ENCODE measurements at regions not wholly inside any gene's neighbourhood (a gene's known extent, or its start where the extent isn't known, plus 50 kb on each side); places are given as distances from the start of the nearest gene placed in this dataset.
"Not testable (repeated sequence)": the region's sequence is repeated elsewhere in the genome, so short reads cannot be mapped to it uniquely, and the experiment has no call there.

DNA sequence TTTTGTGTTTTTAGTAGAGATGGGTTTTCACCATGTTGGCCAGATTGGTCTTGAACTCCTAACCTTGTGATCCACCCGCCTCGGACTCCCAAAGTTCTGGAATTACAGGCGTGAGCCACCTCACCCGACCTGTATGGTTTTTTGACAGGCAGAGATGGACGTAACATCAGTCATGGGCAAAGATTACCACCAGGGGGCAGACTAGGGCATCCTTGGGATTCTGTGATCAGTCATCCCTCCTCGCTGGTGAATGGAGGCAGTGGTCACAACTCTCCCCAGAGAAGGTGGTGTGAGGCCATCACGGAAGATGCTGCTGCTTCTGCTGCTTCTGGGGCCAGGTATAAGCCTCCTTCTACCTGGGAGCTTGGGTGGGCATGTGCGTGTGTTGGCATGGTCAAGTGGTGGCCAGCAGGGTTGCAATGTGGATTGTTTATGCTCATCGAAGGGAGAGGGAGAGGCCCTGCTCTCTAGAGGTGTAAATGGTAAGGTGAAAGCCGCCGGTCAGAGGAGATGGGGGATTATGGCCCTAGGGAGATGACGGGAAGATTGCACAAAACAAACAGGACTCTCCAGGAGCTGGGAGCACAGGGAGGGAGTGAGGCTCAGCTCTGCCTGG lies 122.7 kb upstream of the PRSS1 start:
- H3K4me3 ChIP-seq: no peak overlapping the region
- H3K36me3 ChIP-seq: no peaks in the 10 kb centered on the region
- H3K27me3 ChIP-seq (replicated peaks): peaks cover 6% of the 10 kb centered on the region
- H3K27ac ChIP-seq: no peak overlapping the region
- peak; percentile 16 to 71 for DNase-seq (ENCODE audit: low read depth in 1 of 2, low spot score in 2 of 2)
- H3K4me1 ChIP-seq (replicated peaks): no peaks in the 10 kb centered on the region
- H3K9me3 ChIP-seq (replicated peaks): no peaks in the 10 kb centered on the region

DNA sequence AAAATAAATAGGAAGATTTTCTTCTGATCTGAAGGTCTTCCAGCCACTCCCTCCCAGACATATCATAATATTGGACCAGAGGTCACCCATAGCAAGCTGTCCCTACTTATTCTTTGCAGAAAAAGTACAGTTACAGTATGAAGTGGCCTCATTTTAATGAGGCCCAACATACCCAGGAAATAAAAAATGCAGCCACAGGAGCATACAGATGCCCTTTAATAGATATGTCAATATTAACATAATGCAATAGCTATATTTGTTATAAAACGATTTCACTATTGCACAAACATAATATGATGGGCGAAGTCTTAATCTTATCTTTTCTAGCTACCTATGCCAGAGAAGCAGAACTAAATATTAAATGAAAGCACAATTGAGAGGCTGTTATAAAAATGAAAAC lies 124.1 kb upstream of the PRSS1 start:
- H3K4me3 ChIP-seq; DNase-seq (ENCODE audit: low read depth in 1 of 2, low spot score in 2 of 2); H3K27ac ChIP-seq; H3K4me1 ChIP-seq (replicated peaks); H3K9me3 ChIP-seq (replicated peaks); H3K36me3 ChIP-seq; H3K27me3 ChIP-seq (replicated peaks): not testable (repeated sequence)

DNA sequence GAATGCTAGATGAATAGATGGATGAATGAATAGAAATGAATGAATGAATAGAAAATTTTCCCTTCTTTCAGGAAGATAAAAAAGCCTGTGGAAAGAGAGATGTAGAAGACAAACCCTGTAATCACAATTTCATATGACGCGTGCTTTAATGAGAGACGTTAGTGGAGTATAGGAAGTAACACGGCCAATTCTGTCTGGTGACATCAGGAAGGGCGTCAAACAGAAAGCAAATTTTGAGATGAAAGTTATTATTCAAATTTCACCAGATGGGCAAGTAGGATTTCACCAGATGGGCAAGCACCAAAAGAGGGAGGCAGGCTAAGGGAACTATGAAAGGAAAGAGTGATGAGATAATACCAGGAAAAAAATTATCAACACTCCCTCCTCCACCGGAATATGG lies 128.9 kb upstream of the PRSS1 start:
- Histone ChIP-seq H3K9me3 (replicated peaks) (no peaks in the 10 kb centered on the region), H3K27ac (no peak overlapping the region)

DNA sequence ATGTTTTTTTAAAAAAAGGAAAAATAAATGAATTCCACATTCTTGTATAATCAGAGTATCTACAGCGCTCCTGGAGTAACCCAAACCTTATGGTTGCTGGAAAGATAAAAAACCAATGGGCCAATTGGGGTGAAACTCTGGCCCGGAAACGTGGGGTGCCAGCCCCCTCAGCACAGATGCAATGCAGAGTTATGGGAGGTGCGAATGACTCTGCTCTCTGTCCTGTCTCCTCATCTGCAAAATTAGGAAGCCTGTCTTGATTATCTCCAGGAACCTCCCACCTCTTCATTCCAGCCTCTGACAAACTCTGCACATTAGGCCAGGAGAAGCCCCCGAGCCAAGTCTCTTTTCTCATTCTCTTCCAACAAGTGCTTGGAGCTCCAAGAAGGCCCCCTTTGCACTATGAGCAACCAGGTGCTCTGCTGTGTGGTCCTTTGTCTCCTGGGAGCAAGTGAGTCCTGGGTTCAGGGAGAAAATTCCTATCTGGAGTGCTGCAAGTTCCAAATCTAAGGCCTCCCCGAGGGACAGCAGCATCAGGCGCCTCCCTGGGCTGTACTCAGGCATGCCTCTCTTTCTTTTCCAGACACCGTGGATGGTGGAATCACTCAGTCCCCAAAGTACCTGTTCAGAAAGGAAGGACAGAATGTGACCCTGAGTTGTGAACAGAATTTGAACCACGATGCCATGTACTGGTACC lies 130.5 kb upstream of the PRSS1 start:
- DNase-seq (ENCODE audit: low read depth in 1 of 2, low spot score in 2 of 2): no peak
- H3K27me3 ChIP-seq (replicated peaks): peaks cover 36% of the 10 kb centered on the region
- no peaks in the 10 kb centered on the region for H3K4me1 ChIP-seq (replicated peaks)
- H3K9me3 ChIP-seq (replicated peaks): no peaks in the 10 kb centered on the region; the same call in 1 of the 2 replicates
- no peak overlapping the region for H3K4me3 ChIP-seq
- H3K36me3 ChIP-seq: no peaks in the 10 kb centered on the region
- H3K27ac ChIP-seq: no peak overlapping the region

More for the DNA sequence above, 128.9 kb upstream of the PRSS1 start:
- no peak for DNase-seq (ENCODE audit: low read depth in 1 of 2, low spot score in 2 of 2)
- Histone ChIP-seq H3K4me1 (replicated peaks) (no peaks in the 10 kb centered on the region), H3K36me3 (no peaks in the 10 kb centered on the region), H3K4me3 (no peak overlapping the region), H3K27me3 (replicated peaks) (peaks cover 29% of the 10 kb centered on the region)

DNA sequence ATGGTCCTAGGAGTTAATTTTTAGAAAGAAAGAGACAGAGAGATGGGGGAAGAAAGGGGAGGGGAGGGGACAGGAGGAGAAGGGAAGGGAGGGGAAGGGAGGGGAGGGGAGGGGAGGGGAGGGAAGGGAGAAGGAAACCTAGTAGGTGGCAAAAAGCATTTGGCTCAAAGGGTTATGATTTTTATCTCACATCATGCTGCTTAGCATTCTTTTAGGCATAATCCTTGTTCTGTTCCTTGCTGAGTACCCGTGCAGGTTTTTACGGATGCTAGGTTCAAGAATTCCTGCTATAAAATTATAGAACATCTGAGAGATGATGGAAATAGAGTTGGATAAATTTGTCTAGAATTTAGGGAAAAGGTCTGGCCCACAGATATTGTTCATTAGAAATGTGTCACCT lies 132.4 kb upstream of the PRSS1 start:
- no peak overlapping the region for H3K27ac ChIP-seq
- DNase-seq (ENCODE audit: low read depth in 1 of 2, low spot score in 2 of 2): no peak
- no peaks in the 10 kb centered on the region for H3K36me3 ChIP-seq
- H3K9me3 ChIP-seq (replicated peaks): no peaks in the 10 kb centered on the region; the same call in 1 of the 2 replicates
- no peak overlapping the region for H3K4me3 ChIP-seq
- no peaks in the 10 kb centered on the region for H3K4me1 ChIP-seq (replicated peaks)
- peaks cover 36% of the 10 kb centered on the region for H3K27me3 ChIP-seq (replicated peaks)

DNA sequence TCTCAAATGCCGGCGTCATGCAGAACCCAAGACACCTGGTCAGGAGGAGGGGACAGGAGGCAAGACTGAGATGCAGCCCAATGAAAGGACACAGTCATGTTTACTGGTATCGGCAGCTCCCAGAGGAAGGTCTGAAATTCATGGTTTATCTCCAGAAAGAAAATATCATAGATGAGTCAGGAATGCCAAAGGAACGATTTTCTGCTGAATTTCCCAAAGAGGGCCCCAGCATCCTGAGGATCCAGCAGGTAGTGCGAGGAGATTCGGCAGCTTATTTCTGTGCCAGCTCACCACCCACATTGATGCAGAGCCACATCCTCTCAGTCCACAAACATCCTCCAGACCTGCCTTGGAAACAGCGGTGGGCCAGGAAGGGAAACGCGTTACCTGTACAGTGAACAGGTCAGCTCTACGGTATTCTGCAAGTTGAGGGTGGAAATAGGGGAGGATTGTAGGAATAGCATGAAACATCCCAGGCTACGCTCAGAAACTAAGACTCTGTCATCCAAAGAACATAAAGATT lies 133.1 kb upstream of the PRSS1 start:
- Histone ChIP-seq H3K4me3 (no peak overlapping the region), H3K9me3 (replicated peaks) (no peaks in the 10 kb centered on the region; the same call in 1 of the 2 replicates), H3K27me3 (replicated peaks) (peaks cover 36% of the 10 kb centered on the region), H3K27ac (no peak overlapping the region), H3K36me3 (no peaks in the 10 kb centered on the region), H3K4me1 (replicated peaks) (no peaks in the 10 kb centered on the region)
- no peak for DNase-seq (ENCODE audit: low read depth in 1 of 2, low spot score in 2 of 2)

DNA sequence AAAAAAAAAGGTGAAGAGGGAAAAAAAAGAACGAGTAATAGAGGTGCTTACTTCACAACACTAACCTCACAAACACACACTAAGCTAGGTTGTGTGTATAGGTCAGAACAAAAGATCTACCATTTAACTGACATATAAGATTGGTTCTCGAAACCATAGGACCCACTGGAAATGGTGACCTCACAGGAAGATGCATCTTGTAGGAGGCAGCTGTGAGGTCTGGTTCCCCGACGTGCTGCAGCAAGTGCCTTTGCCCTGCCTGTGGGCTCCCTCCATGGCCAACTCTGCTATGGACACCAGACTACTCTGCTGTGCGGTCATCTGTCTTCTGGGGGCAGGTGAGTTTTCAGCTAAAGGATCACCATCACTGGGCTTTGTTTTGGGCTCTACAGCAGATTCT lies 133.8 kb upstream of the PRSS1 start:
- no peaks in the 10 kb centered on the region; the same call in 1 of the 2 replicates for H3K9me3 ChIP-seq (replicated peaks)
- no peak overlapping the region for H3K27ac ChIP-seq
- H3K4me1 ChIP-seq (replicated peaks): no peaks in the 10 kb centered on the region
- no peak overlapping the region for H3K4me3 ChIP-seq
- H3K27me3 ChIP-seq (replicated peaks): peaks cover 30% of the 10 kb centered on the region
- H3K36me3 ChIP-seq: no peaks in the 10 kb centered on the region
- no peak for DNase-seq (ENCODE audit: low read depth in 1 of 2, low spot score in 2 of 2)

DNA sequence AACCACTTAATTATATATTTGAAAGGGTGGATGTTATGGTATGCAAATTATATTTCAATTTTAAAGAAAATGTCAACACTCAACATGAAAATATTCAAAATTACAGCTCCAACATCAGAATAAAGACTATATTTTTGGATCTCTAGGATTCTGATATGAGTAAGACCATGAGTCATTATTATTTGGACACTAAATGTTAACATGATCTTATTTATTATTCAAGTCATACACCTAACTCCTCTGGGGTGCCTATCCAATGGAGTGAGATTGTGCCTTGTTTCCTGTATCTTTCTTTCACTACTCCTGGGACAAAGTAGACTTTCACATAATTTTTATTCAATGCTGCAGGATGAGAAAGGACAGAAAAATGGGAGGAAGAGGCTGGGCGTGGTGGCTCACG lies 135.2 kb upstream of the PRSS1 start:
- Histone ChIP-seq H3K4me1 (replicated peaks) (no peaks in the 10 kb centered on the region), H3K4me3 (no peak overlapping the region), H3K27me3 (replicated peaks) (peaks cover 34% of the 10 kb centered on the region), H3K27ac (no peak overlapping the region), H3K9me3 (replicated peaks) (no peaks in the 10 kb centered on the region; the same call in 1 of the 2 replicates), H3K36me3 (no peaks in the 10 kb centered on the region)
- DNase-seq (ENCODE audit: low read depth in 1 of 2, low spot score in 2 of 2): no peak

DNA sequence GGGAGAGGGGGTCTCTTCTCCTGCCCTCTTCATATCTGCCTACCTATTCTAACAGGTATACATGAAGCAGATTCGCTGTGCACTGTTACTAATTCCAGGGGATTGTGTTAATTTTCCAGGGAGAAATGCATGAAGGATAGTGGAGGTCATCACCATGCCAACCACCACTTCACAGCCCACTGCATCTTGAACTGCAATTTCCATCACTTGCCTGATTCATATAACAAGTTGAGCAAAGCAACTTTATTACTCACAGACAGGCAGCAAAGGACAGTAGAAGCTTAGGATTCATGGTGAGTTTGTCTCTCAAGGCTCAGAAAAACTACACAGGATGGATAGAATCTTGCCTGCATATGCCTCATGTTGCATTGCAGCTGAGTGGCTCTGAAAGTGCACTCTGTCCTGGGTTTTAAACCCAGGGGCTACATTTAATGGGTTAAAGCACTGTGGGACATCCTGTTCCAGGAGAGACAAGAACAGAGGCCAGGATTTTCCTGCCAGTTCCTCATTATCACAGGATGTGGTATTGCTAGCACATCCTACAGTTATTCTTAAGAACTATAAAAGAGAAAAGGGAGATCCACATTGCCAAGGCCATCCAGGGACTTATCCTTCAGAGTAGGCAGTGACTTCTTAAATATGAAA lies 136.9 kb upstream of the PRSS1 start:
- DNase-seq (ENCODE audit: low read depth in 1 of 2, low spot score in 2 of 2): no peak

DNA sequence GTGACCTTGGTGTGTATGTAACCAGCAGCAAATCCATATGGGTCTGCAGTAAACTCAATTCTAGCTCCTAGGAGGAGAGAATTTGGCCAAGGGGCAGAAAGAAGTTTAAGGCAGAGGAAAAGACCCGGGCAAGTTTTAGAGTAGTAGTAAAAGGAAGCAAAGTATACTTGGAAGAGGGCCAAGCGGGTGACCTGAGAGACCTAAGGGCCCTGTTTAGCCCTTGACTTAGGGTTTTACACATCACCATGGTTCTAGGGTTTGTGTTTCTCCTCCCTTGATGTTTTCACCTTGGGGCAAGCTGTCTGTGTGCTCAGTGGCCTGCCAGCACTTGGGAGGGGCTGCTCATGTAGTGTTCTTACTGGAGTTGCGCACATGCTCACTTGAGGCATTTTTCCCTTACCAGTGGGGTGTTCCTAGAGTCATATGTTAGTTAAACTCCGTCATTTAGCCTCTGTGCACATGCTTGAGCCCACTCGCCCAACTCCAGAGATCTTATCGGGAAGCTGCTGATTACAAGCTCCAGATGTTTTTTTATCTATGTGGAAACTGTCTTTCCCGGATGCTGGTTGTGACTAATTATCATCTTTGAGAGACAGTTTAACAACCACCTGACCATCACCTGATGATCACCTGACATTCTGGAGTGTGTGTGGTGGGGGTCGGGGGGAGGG lies 137.6 kb upstream of the PRSS1 start:
- no peak overlapping the region for H3K4me3 ChIP-seq
- H3K36me3 ChIP-seq: no peaks in the 10 kb centered on the region
- DNase-seq (ENCODE audit: low read depth in 1 of 2, low spot score in 2 of 2): no peak
- H3K4me1 ChIP-seq (replicated peaks): no peaks in the 10 kb centered on the region
- H3K27me3 ChIP-seq (replicated peaks): peaks cover 26% of the 10 kb centered on the region
- no peak overlapping the region for H3K27ac ChIP-seq
- no peaks in the 10 kb centered on the region; the same call in 1 of the 2 replicates for H3K9me3 ChIP-seq (replicated peaks)

More for the DNA sequence above, 136.9 kb upstream of the PRSS1 start:
- Histone ChIP-seq H3K4me1 (replicated peaks) (no peaks in the 10 kb centered on the region), H3K9me3 (replicated peaks) (no peaks in the 10 kb centered on the region; the same call in 1 of the 2 replicates), H3K36me3 (no peaks in the 10 kb centered on the region), H3K27ac (no peak overlapping the region), H3K4me3 (no peak overlapping the region), H3K27me3 (replicated peaks) (peaks cover 31% of the 10 kb centered on the region)

DNA sequence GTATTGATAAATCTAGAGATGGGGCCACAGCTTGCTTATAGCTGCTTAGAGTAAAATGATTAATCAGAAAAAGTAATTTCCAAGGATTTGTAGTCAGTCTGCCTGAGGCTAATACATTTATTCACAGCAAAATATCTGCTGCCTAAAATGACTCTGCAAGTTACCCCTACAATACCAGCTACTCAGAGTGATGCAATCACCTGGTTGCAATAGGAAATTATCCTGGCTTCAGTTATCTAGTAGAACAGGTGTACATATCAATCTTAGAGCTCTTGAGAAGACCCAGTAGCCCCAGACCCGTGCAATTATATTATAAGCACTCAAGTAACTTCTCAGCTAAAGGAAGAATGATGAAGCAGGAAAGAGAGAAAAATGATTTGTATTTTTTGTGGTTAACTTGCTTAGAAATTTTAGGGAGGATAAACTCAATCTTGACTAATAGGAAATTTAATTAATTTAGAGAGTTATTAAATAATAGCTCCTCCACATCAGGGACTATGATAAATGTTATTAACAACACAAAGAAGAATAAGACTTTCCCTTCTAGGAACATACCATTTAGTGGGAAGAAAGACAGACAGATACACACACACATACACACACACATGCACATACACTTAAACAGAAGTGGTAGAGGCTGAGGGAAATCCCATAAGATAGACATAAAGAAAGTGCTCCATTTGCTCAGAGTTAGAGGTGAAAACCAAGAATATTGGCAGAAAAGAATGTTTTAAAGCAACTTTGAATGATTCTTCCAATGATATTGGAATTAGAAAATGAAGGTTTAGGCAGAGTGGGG lies 140.4 kb upstream of the PRSS1 start:
- no peaks in the 10 kb centered on the region for H3K9me3 ChIP-seq (replicated peaks)
- H3K4me1 ChIP-seq (replicated peaks): no peaks in the 10 kb centered on the region
- no peak for DNase-seq (ENCODE audit: low read depth in 1 of 2, low spot score in 2 of 2)
- peaks cover 33% of the 10 kb centered on the region for H3K27me3 ChIP-seq (replicated peaks)
- no peak overlapping the region for H3K27ac ChIP-seq
- no peaks in the 10 kb centered on the region for H3K36me3 ChIP-seq
- no peak overlapping the region for H3K4me3 ChIP-seq

DNA sequence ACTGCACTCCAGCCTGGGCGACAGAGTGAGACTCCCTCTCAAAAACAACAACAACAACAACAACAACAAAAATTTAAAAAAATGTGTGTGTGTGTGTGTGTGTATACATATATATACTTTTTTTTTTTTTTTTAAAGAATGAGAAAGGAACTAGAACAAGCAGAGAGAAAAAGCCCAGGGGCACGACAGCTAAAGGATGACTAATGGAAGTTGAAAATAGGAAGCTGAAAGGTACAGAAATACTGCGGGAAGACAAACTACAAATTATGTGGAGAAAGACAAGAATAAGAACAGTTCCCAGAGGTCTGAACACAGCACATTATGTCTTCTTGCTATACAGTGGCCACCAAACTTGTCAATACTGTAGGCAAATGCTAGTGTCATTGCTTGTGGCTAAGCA lies 141.9 kb upstream of the PRSS1 start:
- no peak overlapping the region for H3K4me3 ChIP-seq
- no peaks in the 10 kb centered on the region for H3K36me3 ChIP-seq
- no peak overlapping the region for H3K27ac ChIP-seq
- no peaks in the 10 kb centered on the region for H3K4me1 ChIP-seq (replicated peaks)
- DNase-seq (ENCODE audit: low read depth in 1 of 2, low spot score in 2 of 2): no peak
- H3K27me3 ChIP-seq (replicated peaks): peaks cover 33% of the 10 kb centered on the region
- no peaks in the 10 kb centered on the region for H3K9me3 ChIP-seq (replicated peaks)

DNA sequence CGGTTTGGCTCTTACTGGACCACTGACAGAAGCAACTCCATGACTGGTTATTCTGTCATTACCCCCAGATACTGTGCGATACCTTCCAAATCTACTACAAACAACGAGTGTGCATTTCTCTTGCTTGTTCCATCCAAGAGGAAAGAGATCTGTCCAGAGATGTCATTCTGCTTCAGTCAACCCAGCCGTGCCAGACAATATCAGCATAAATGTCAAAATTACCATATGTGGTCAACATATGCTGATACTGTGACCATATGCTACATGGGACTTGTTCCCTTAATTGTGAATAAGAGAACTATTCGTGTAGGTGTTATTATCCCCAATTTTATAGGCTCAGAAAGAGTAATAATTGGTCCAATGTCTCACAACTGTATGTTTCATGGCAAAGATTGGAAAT lies 143.2 kb upstream of the PRSS1 start:
- no peak for DNase-seq (ENCODE audit: low read depth in 1 of 2, low spot score in 2 of 2)
- Histone ChIP-seq H3K9me3 (replicated peaks) (no peaks in the 10 kb centered on the region), H3K4me1 (replicated peaks) (no peaks in the 10 kb centered on the region), H3K36me3 (no peaks in the 10 kb centered on the region), H3K27me3 (replicated peaks) (peaks cover 33% of the 10 kb centered on the region), H3K4me3 (no peak overlapping the region), H3K27ac (no peak overlapping the region)

Data from SJSA1 (cell line).